Natural killer cell (primary cell): ENCODE measurements at regions not wholly inside any gene's neighbourhood (a gene's known extent, or its start where the extent isn't known, plus 50 kb on each side); places are given as distances from the start of the nearest gene placed in this dataset.

ENCODE experiments used
- ATAC-seq, 3 donors: fragments of 150-1000 bp in 2 of 3; fragments of 200-7000 bp in 1 of 3; cut with Tn5 transposase; 1 replicate in 1 of 3; 2 replicates in 2 of 3; pipeline ENCODE4 v1.10.0; 2021; ENCODE audit warnings: mild to moderate bottlenecking in 2 of 3, moderate library complexity in 2 of 3
- DNase-seq, 2 donors: peaks; one replicate each; pipeline versions ENCODE4 v3.0.0 to v3.0.0-alpha.2; 2013 to 2021; ENCODE audit warnings: mixed read lengths in 1 of 2
- H3K27ac ChIP-seq: one replicate; pipeline ENCODE4 v1.5.1; 2013; ENCODE audit warnings: mild to moderate bottlenecking, low read length
- H3K27me3 ChIP-seq: one replicate; pipeline ENCODE4 v1.6.1; 2013; ENCODE audit warnings: low read length; ENCODE audit not compliant: control insufficient read depth, insufficient read depth
- H3K36me3 ChIP-seq: one replicate; pipeline ENCODE4 v1.6.1; 2013; ENCODE audit warnings: low read length; ENCODE audit not compliant: control insufficient read depth, insufficient read depth
- H3K4me1 ChIP-seq: one replicate; pipeline ENCODE4 v1.6.1; 2013; ENCODE audit warnings: low read length; ENCODE audit not compliant: control insufficient read depth, insufficient read depth
- H3K4me3 ChIP-seq: one replicate; pipeline ENCODE4 v1.5.1; 2013; ENCODE audit warnings: low read length
- H3K9me3 ChIP-seq: one replicate; pipeline ENCODE4 v1.6.1; 2013; ENCODE audit warnings: low read length; ENCODE audit not compliant: control insufficient read depth, insufficient read depth
- H3K27ac Mint-ChIP-seq, 2 donors: one replicate each; pipeline ENCODE4 v1.8.0; 2022; ENCODE audit warnings: mild to moderate bottlenecking in 2 of 2, mixed read lengths in 2 of 2, moderate library complexity in 1 of 2
- H3K27me3 Mint-ChIP-seq, 2 donors: one replicate each; pipeline ENCODE4 v1.8.0; 2022; ENCODE audit warnings: low read depth in 2 of 2, mixed read lengths in 2 of 2
- H3K36me3 Mint-ChIP-seq: one replicate; pipeline ENCODE4 v1.8.0; 2022; ENCODE audit warnings: mixed read lengths
- H3K4me1 Mint-ChIP-seq, 2 donors: one replicate each; pipeline ENCODE4 v1.8.0; 2022; ENCODE audit warnings: mixed read lengths in 2 of 2
- H3K4me3 Mint-ChIP-seq: one replicate; pipeline ENCODE4 v1.8.0; 2022; ENCODE audit warnings: mild to moderate bottlenecking, moderate library complexity, mixed read lengths
- H3K9me3 Mint-ChIP-seq, 2 donors: one replicate each; pipeline ENCODE4 v1.8.0; 2022; ENCODE audit warnings: mixed read lengths in 2 of 2
- WGBS: methylation state at CpG from one replicate; pipeline ENCODE4 v1.1.7; 2013; ENCODE audit warnings: missing lambda C conversion rate; ENCODE audit not compliant: insufficient coverage; 5-methylcytosine and 5-hydroxymethylcytosine counted together
- intact Hi-C: fragments of 100-400 bp; cut with micrococcal nuclease; formaldehyde crosslinking; loops from one replicate; pipeline ENCODE4 v1.14.2; 2022
- TF ChIP-seq, protein P1 (sequence below): fragments of 200-600 bp; IDR thresholded peaks from one replicate; pipeline ENCODE4 v1.8.0; 2022; ENCODE audit warnings: antibody characterized with exemption

DNA sequence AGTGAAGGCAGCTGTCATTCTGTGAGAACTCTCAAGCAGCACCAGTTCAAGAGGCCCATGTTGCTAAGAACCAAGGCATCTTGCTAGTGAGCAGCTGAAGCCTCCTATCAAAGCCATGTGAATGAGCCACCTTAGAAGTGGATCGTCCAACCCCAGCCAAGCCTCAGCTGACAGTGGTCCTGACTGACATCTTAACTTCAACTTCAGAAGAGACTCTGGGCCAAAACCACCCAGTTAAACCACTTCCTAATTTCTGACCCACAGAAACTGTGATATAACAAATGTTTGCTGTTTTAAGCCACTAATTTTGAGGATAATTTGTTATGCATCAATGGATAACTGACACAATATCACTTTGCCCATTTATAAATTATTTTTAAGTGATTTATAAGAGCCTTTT, 256.0 kb downstream of the RPAP3 start:
- H3K9me3 Mint-ChIP-seq = peaks cover 0 to under 1% of the 10 kb centered on the region in 2 donors
- H3K4me3 ChIP-seq = no peak overlapping the region
- H3K27ac Mint-ChIP-seq = no peak overlapping the region
- no peaks in the 10 kb centered on the region for H3K4me1 ChIP-seq
- ATAC-seq = no peak
- no peaks in the 10 kb centered on the region for H3K9me3 ChIP-seq
- peaks cover 22 to 29% of the 10 kb centered on the region in 2 donors for H3K27me3 Mint-ChIP-seq
- no peak overlapping the region for H3K4me3 Mint-ChIP-seq
- no peaks in the 10 kb centered on the region for H3K4me1 Mint-ChIP-seq
- no peaks in the 10 kb centered on the region for H3K36me3 ChIP-seq
- TF ChIP-seq, protein P1, sequence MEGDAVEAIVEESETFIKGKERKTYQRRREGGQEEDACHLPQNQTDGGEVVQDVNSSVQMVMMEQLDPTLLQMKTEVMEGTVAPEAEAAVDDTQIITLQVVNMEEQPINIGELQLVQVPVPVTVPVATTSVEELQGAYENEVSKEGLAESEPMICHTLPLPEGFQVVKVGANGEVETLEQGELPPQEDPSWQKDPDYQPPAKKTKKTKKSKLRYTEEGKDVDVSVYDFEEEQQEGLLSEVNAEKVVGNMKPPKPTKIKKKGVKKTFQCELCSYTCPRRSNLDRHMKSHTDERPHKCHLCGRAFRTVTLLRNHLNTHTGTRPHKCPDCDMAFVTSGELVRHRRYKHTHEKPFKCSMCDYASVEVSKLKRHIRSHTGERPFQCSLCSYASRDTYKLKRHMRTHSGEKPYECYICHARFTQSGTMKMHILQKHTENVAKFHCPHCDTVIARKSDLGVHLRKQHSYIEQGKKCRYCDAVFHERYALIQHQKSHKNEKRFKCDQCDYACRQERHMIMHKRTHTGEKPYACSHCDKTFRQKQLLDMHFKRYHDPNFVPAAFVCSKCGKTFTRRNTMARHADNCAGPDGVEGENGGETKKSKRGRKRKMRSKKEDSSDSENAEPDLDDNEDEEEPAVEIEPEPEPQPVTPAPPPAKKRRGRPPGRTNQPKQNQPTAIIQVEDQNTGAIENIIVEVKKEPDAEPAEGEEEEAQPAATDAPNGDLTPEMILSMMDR = no peak
- intact Hi-C loops = no loop called here
- H3K36me3 Mint-ChIP-seq = peaks cover 3% of the 10 kb centered on the region
- WGBS = 81% methylated on average over 1 of the region's 1 CpG
- no peak for DNase-seq
- no peak overlapping the region for H3K27ac ChIP-seq
- H3K27me3 ChIP-seq = peaks cover 3% of the 10 kb centered on the region

DNA sequence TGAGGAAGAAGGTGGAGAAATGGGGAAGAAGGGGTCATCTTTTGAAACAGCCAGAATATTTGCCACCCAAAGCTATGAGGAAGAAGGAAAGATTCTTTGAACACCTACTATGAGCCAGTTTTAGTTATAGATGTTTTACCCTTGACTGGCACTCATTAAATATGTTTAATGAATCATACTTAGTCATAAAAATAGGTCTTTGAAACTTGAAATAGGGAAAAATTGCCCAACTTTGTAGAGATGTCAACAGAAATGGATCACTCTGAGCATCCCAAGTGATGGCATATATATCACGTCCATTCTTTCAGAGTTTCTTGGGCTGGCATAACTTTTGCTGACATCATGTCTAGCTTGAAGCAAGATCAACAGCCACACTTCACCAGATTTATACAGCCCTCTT, 263.5 kb downstream of the RPAP3 start:
- 89% methylated on average over 1 of the region's 1 CpG for WGBS
- H3K9me3 Mint-ChIP-seq = peaks cover 14 to 22% of the 10 kb centered on the region in 2 donors

DNA sequence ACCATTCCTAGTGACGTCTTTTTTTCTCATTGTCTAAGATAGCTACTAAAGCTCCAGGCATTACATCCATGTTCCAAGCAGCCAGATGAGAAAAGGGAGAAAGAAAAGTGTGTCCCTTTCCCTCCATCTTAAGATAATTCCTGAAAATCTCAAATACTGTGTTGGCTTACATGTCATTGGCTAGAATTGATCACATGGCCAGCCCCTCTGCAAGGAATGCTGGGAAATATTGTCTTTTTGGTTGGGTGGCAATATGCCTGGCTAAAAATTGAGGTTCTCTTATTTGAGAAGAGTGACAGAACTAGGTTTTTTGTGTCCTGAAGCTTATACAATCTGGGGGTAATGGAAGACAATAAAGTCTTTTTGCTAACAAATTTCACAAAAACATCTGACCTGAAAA, 264.3 kb downstream of the RPAP3 start:
- Mint-ChIP-seq H3K9me3 (peaks cover 14 to 22% of the 10 kb centered on the region in 2 donors), H3K27me3 (peaks cover 0 to 2% of the 10 kb centered on the region in 2 donors), H3K4me3 (no peak overlapping the region), H3K4me1 (no peaks in the 10 kb centered on the region), H3K36me3 (peaks cover 37% of the 10 kb centered on the region), H3K27ac (no peak overlapping the region)
- TF ChIP-seq, protein P1 = no peak
- peaks cover 2% of the 10 kb centered on the region for H3K27me3 ChIP-seq
- H3K4me1 ChIP-seq = no peaks in the 10 kb centered on the region
- WGBS = 100% methylated on average over 1 of the region's 1 CpG
- no peak overlapping the region for H3K27ac ChIP-seq
- H3K9me3 ChIP-seq = peaks cover 6% of the 10 kb centered on the region
- no peak for ATAC-seq
- no peak overlapping the region for H3K4me3 ChIP-seq
- no peaks in the 10 kb centered on the region for H3K36me3 ChIP-seq
- intact Hi-C loops = no loop called here
- DNase-seq = no peak

More for the DNA sequence above, 263.5 kb downstream of the RPAP3 start:
- intact Hi-C loops = no loop called here
- peaks cover 4 to 7% of the 10 kb centered on the region in 2 donors for H3K27me3 Mint-ChIP-seq
- no peak overlapping the region for H3K4me3 ChIP-seq
- peaks cover 2% of the 10 kb centered on the region for H3K27me3 ChIP-seq
- TF ChIP-seq, protein P1 = no peak
- H3K27ac ChIP-seq = no peak overlapping the region
- no peak overlapping the region for H3K27ac Mint-ChIP-seq
- DNase-seq (no peak), ATAC-seq (no peak)
- H3K9me3 ChIP-seq = peaks cover 6% of the 10 kb centered on the region
- no peaks in the 10 kb centered on the region for H3K4me1 Mint-ChIP-seq
- H3K36me3 ChIP-seq = no peaks in the 10 kb centered on the region
- H3K4me1 ChIP-seq = no peaks in the 10 kb centered on the region
- H3K36me3 Mint-ChIP-seq = peaks cover 37% of the 10 kb centered on the region
- H3K4me3 Mint-ChIP-seq = no peak overlapping the region

DNA sequence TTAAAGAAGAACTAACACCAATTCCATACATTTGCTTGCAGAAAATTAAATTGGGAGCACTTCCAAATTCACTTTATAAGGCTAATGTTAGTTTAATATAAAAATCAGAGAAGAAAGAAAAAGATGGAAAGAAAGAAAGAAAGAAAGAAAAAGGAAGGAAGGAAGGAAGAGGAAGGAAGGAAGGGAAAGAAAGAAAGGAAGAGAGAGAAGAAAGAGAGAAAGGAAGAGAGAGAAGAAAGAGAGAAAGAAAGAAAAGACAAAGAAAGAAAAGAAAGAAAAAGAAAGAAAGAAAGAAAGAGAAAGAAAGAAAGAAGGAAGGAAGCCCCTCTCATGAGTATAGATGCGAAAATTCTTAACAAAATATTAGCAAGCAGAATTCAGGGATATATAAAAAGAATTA, 267.7 kb downstream of the RPAP3 start:
- WGBS = no CpG with 5 or more reads among the region's 1 CpG
- H3K36me3 Mint-ChIP-seq = peaks cover 20% of the 10 kb centered on the region
- intact Hi-C loops = no loop called here

More for the DNA sequence above, 267.7 kb downstream of the RPAP3 start:
- Mint-ChIP-seq H3K9me3 (peaks cover 8 to 11% of the 10 kb centered on the region in 2 donors), H3K4me1 (no peaks in the 10 kb centered on the region), H3K27ac (no peak overlapping the region), H3K27me3 (peaks cover 7 to 23% of the 10 kb centered on the region in 2 donors), H3K4me3 (no peak overlapping the region)
- TF ChIP-seq, protein P1 = no peak
- no peak for DNase-seq
- H3K4me1 ChIP-seq = no peaks in the 10 kb centered on the region
- no peak overlapping the region for H3K27ac ChIP-seq
- H3K4me3 ChIP-seq = no peak overlapping the region
- ATAC-seq = no peak
- H3K36me3 ChIP-seq = no peaks in the 10 kb centered on the region
- no peaks in the 10 kb centered on the region for H3K9me3 ChIP-seq
- no peaks in the 10 kb centered on the region for H3K27me3 ChIP-seq
